ENCODE measurements at regions not wholly inside any gene's neighbourhood (a gene's known extent, or its start where the extent isn't known, plus 50 kb on each side); places are given as distances from the start of the nearest gene placed in this dataset.
"Not testable (repeated sequence)": the region's sequence is repeated elsewhere in the genome, so short reads cannot be mapped to it uniquely, and the experiment has no call there.

DNA sequence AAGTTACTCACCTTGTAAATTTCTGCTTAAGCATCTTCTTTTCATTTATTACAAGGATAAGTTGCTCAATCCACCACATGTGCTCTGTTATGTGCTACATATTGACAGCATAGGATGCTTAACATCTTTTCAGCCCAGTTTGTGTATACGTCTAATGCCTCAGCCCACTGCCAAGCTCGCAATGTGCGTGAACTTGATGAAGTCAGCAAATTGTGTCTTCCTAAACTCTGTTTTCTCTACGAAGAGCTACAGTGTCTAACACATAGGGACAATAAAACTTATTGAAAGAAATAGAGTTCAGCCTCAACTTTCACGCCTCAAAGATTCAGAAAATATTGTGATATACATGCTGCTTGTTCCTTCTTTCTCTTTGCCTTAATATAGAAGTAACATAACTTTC, 500.0 kb downstream of the TFAP2B start:
- Histone ChIP-seq H3K9me2 (replicated peaks; ENCODE audit: control insufficient read depth, low read length) (no peaks in the 10 kb centered on the region), H4K20me1 (ENCODE audit: control insufficient read depth, insufficient read depth, low read depth, low read length) (no peaks in the 10 kb centered on the region), H3K4me2 (ENCODE audit: low read length) (no peak overlapping the region), H3K27me3 (ENCODE audit: control insufficient read depth, low read length) (no peaks in the 10 kb centered on the region), H3K79me2 (ENCODE audit: control insufficient read depth, low read length) (no peaks in the 10 kb centered on the region), H3K9me3 (ENCODE audit: control insufficient read depth, insufficient read depth, low read length) (no peaks in the 10 kb centered on the region), H3F3A (ENCODE audit: control insufficient read depth, insufficient read depth) (no peaks in the 10 kb centered on the region), H3K4me3 (ENCODE audit: low read length) (no peak overlapping the region), H3K36me3 (ENCODE audit: control insufficient read depth, low read length) (no peaks in the 10 kb centered on the region), H3K27ac (ENCODE audit: low read depth, low read length) (no peak overlapping the region), H3K4me1 (ENCODE audit: control insufficient read depth, low read length) (no peaks in the 10 kb centered on the region)
- no peak for TF ChIP-seq EZH2phosphoT487 (IDR thresholded peaks at IDR 0.05; ENCODE audit: borderline replicate concordance, low read length)
- TF ChIP-seq, protein P1, sequence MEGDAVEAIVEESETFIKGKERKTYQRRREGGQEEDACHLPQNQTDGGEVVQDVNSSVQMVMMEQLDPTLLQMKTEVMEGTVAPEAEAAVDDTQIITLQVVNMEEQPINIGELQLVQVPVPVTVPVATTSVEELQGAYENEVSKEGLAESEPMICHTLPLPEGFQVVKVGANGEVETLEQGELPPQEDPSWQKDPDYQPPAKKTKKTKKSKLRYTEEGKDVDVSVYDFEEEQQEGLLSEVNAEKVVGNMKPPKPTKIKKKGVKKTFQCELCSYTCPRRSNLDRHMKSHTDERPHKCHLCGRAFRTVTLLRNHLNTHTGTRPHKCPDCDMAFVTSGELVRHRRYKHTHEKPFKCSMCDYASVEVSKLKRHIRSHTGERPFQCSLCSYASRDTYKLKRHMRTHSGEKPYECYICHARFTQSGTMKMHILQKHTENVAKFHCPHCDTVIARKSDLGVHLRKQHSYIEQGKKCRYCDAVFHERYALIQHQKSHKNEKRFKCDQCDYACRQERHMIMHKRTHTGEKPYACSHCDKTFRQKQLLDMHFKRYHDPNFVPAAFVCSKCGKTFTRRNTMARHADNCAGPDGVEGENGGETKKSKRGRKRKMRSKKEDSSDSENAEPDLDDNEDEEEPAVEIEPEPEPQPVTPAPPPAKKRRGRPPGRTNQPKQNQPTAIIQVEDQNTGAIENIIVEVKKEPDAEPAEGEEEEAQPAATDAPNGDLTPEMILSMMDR (IDR thresholded peaks at IDR 0.05; ENCODE audit: low read depth, low read length, poor library complexity, severe bottlenecking): no peak

DNA sequence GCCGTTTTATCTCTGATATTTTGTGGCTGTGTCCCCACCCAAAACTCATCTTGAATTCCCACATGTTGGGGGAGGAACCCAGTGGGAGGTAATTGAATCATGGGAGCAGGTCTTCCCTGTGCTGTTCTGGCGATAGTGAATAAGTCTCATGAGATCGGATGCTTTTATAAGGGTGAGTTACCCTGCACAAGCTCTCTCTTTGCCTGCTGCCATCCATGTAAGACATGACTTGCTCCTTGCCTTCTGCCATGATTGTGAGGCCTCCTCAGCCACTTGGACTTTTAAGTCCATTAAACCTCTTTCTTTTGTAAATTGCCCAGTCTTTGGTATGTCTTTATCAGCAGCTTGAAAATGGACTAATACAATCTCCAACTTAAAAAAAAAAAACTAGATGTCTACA, 502.8 kb downstream of the TFAP2B start:
- H3K4me2 ChIP-seq (ENCODE audit: low read length); H3K9me2 ChIP-seq (replicated peaks; ENCODE audit: control insufficient read depth, low read length); H4K20me1 ChIP-seq (ENCODE audit: control insufficient read depth, insufficient read depth, low read depth, low read length); H3K27me3 ChIP-seq (ENCODE audit: control insufficient read depth, low read length); H3K9me3 ChIP-seq (ENCODE audit: control insufficient read depth, insufficient read depth, low read length); H3K27ac ChIP-seq (ENCODE audit: low read depth, low read length); H3F3A ChIP-seq (ENCODE audit: control insufficient read depth, insufficient read depth); H3K4me3 ChIP-seq (ENCODE audit: low read length); H3K4me1 ChIP-seq (ENCODE audit: control insufficient read depth, low read length); H3K36me3 ChIP-seq (ENCODE audit: control insufficient read depth, low read length); H3K79me2 ChIP-seq (ENCODE audit: control insufficient read depth, low read length): not testable (repeated sequence)

DNA sequence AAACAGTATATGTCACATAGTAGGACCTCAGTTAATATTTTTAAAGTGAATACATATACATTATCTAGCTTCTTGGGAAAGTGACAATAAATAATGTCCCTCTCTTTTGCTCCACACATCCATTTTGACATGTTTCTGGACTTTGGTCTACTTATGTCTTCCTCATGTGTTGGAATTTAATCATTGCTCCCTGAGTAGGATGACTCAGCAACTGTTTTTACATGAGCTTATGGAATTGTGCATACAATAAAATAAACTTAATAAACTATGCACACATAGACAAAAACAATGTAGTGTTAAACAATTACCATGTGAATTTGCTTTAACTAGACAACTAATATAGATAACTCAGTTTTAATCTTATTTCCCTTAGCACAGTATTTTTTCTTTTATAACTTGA, 503.8 kb downstream of the TFAP2B start:
- Histone ChIP-seq H3K9me2 (replicated peaks; ENCODE audit: control insufficient read depth, low read length) (no peaks in the 10 kb centered on the region), H3K27ac (ENCODE audit: low read depth, low read length) (no peak overlapping the region), H3K4me3 (ENCODE audit: low read length) (no peak overlapping the region), H3K4me1 (ENCODE audit: control insufficient read depth, low read length) (no peaks in the 10 kb centered on the region), H3F3A (ENCODE audit: control insufficient read depth, insufficient read depth) (no peaks in the 10 kb centered on the region), H4K20me1 (ENCODE audit: control insufficient read depth, insufficient read depth, low read depth, low read length) (no peaks in the 10 kb centered on the region), H3K79me2 (ENCODE audit: control insufficient read depth, low read length) (no peaks in the 10 kb centered on the region), H3K27me3 (ENCODE audit: control insufficient read depth, low read length) (no peaks in the 10 kb centered on the region), H3K4me2 (ENCODE audit: low read length) (no peak overlapping the region), H3K9me3 (ENCODE audit: control insufficient read depth, insufficient read depth, low read length) (no peaks in the 10 kb centered on the region), H3K36me3 (ENCODE audit: control insufficient read depth, low read length) (no peaks in the 10 kb centered on the region)
- TF ChIP-seq, protein P1 (IDR thresholded peaks at IDR 0.05; ENCODE audit: low read depth, low read length, poor library complexity, severe bottlenecking): no peak
- TF ChIP-seq EZH2phosphoT487 (IDR thresholded peaks at IDR 0.05; ENCODE audit: borderline replicate concordance, low read length): no peak

DNA sequence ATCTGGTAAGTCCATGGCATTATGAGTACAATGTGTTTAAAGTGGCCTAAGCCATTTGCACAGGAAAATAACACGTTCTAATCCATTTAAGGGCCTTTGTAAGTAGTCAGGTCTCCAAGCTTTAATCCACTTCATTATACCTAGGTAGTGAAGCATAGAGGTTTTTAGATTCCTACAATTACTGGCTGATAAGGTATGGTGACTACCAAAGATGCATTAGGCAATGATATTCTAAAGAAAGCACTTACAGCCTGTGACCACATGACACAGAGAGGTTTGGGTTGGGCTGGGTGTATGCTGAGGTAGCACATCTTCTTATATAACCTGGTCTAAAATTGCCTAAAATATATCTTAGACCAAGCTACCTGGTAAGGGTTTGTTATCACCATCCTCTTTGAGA, 504.4 kb downstream of the TFAP2B start:
- no peak overlapping the region for H3K4me3 ChIP-seq (ENCODE audit: low read length)
- H4K20me1 ChIP-seq (ENCODE audit: control insufficient read depth, insufficient read depth, low read depth, low read length): no peaks in the 10 kb centered on the region
- no peaks in the 10 kb centered on the region for H3K36me3 ChIP-seq (ENCODE audit: control insufficient read depth, low read length)
- H3K4me1 ChIP-seq (ENCODE audit: control insufficient read depth, low read length): no peaks in the 10 kb centered on the region
- no peaks in the 10 kb centered on the region for H3K9me2 ChIP-seq (replicated peaks; ENCODE audit: control insufficient read depth, low read length)
- no peak overlapping the region for H3K4me2 ChIP-seq (ENCODE audit: low read length)
- TF ChIP-seq EZH2phosphoT487 (IDR thresholded peaks at IDR 0.05; ENCODE audit: borderline replicate concordance, low read length): no peak
- TF ChIP-seq, protein P1 (IDR thresholded peaks at IDR 0.05; ENCODE audit: low read depth, low read length, poor library complexity, severe bottlenecking): no peak
- H3K27ac ChIP-seq (ENCODE audit: low read depth, low read length): no peak overlapping the region
- no peaks in the 10 kb centered on the region for H3F3A ChIP-seq (ENCODE audit: control insufficient read depth, insufficient read depth)
- no peaks in the 10 kb centered on the region for H3K27me3 ChIP-seq (ENCODE audit: control insufficient read depth, low read length)
- H3K9me3 ChIP-seq (ENCODE audit: control insufficient read depth, insufficient read depth, low read length): no peaks in the 10 kb centered on the region
- H3K79me2 ChIP-seq (ENCODE audit: control insufficient read depth, low read length): no peaks in the 10 kb centered on the region
